ENCODE measurements at regions not wholly inside any gene's neighbourhood (a gene's known extent, or its start where the extent isn't known, plus 50 kb on each side); places are given as distances from the start of the nearest gene placed in this dataset.

DNA sequence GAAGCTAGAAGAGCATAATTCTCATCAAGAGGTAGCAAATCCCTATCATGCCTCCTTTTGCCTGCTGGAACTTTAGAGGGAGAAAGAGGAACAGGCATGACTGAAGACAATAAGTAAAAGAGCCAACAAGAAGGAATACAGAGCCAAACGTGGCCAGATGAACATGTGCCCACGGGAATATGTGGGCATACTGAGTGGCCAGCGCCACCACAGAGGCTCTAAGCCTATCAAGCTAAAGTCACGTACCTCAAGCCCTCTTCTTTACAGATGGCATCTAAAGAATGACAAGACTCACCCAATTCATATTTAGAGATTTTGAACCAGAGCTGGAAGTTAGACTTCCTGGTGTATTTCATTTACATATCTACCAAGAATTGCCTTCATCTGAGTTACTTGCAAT, 59.9 kb upstream of the ITGA4 start:
- Histone ChIP-seq H3K27me3 (ENCODE audit: control insufficient read depth, extremely low read depth, insufficient read depth, low read length) (no peaks in the 10 kb centered on the region), H3K9ac (ENCODE audit: control insufficient read depth, extremely low read depth, insufficient read depth, low read length) (no peak overlapping the region), H3K4me3 (ENCODE audit: control insufficient read depth in 2 of 3, extremely low read depth in 1 of 3, insufficient read depth in 2 of 3, low read depth in 1 of 3, low read length in 3 of 3) (no peak overlapping the region), H3K9me3 (ENCODE audit: control insufficient read depth, low read depth, low read length) (no peaks in the 10 kb centered on the region), H3K4me2 (ENCODE audit: control insufficient read depth, extremely low read depth, insufficient read depth, low read depth, low read length) (no peak overlapping the region), H3K4me1 (ENCODE audit: control insufficient read depth, extremely low read depth, insufficient read depth, low read length) (peaks cover 7% of the 10 kb centered on the region), H4K20me1 (ENCODE audit: control insufficient read depth, extremely low read depth, insufficient read depth, low read length) (no peaks in the 10 kb centered on the region), H2AFZ (ENCODE audit: control insufficient read depth, low read length) (no peak overlapping the region), H3K27ac (ENCODE audit: control insufficient read depth, insufficient read depth, low read length) (no peak overlapping the region), H3K9me1 (ENCODE audit: control insufficient read depth, extremely low read depth, insufficient read depth, low read length) (no peaks in the 10 kb centered on the region), H3K79me2 (ENCODE audit: control insufficient read depth, insufficient read depth, low read length) (no peaks in the 10 kb centered on the region), H3K36me3 (ENCODE audit: control insufficient read depth in 2 of 2, extremely low read depth in 1 of 2, insufficient read depth in 2 of 2, low read length in 2 of 2) (no peaks in the 10 kb centered on the region)
- dilution Hi-C loops (cut with MboI; ENCODE audit: extremely low pct_ligation_motif_present, low sequenced_read_pairs): no loop called here
- TF ChIP-seq, protein P1, sequence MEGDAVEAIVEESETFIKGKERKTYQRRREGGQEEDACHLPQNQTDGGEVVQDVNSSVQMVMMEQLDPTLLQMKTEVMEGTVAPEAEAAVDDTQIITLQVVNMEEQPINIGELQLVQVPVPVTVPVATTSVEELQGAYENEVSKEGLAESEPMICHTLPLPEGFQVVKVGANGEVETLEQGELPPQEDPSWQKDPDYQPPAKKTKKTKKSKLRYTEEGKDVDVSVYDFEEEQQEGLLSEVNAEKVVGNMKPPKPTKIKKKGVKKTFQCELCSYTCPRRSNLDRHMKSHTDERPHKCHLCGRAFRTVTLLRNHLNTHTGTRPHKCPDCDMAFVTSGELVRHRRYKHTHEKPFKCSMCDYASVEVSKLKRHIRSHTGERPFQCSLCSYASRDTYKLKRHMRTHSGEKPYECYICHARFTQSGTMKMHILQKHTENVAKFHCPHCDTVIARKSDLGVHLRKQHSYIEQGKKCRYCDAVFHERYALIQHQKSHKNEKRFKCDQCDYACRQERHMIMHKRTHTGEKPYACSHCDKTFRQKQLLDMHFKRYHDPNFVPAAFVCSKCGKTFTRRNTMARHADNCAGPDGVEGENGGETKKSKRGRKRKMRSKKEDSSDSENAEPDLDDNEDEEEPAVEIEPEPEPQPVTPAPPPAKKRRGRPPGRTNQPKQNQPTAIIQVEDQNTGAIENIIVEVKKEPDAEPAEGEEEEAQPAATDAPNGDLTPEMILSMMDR (optimal IDR thresholded peaks at IDR 0.05 in 1 of 3, IDR thresholded peaks at IDR 0.05 in 1 of 3, conservative IDR thresholded peaks at IDR 0.05 in 1 of 3; ENCODE audit: extremely low read depth in 1 of 3, insufficient read depth in 2 of 3, low read length in 3 of 3): no peak
- TF ChIP-seq EZH2 (IDR thresholded peaks at IDR 0.05; ENCODE audit: low read length): no peak
- no peak for DNase-seq (ENCODE audit: low read depth, low spot score)
- FAIRE-seq: no peak

DNA sequence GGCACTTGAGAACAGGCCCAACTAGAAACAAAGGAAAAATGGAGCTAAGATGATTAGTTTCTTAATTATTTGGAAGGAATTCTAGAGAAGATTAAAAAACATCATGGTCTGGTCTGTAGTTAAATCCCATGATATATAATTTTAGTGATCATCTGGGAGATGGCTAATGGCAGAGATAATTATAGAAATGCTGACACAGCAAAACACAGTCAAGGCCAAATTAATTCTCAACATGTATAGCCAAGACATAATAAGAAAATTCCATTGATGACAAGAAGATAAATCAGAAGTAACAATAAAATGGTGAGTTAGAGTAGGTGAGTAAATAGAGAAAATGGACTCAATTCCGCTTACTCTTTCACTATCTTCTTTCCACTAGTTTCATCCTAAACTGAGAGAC, 59.2 kb upstream of the ITGA4 start:
- no peak overlapping the region for H3K4me2 ChIP-seq (ENCODE audit: control insufficient read depth, extremely low read depth, insufficient read depth, low read depth, low read length)
- no peak overlapping the region for H3K9ac ChIP-seq (ENCODE audit: control insufficient read depth, extremely low read depth, insufficient read depth, low read length)
- H4K20me1 ChIP-seq (ENCODE audit: control insufficient read depth, extremely low read depth, insufficient read depth, low read length): no peaks in the 10 kb centered on the region
- peaks cover 7% of the 10 kb centered on the region for H3K4me1 ChIP-seq (ENCODE audit: control insufficient read depth, extremely low read depth, insufficient read depth, low read length)
- H3K36me3 ChIP-seq (ENCODE audit: control insufficient read depth in 2 of 2, extremely low read depth in 1 of 2, insufficient read depth in 2 of 2, low read length in 2 of 2): no peaks in the 10 kb centered on the region
- dilution Hi-C loops (cut with MboI; ENCODE audit: extremely low pct_ligation_motif_present, low sequenced_read_pairs): no loop called here
- H3K9me3 ChIP-seq (ENCODE audit: control insufficient read depth, low read depth, low read length): no peaks in the 10 kb centered on the region
- H2AFZ ChIP-seq (ENCODE audit: control insufficient read depth, low read length): no peak overlapping the region
- H3K27me3 ChIP-seq (ENCODE audit: control insufficient read depth, extremely low read depth, insufficient read depth, low read length): no peaks in the 10 kb centered on the region
- no peaks in the 10 kb centered on the region for H3K9me1 ChIP-seq (ENCODE audit: control insufficient read depth, extremely low read depth, insufficient read depth, low read length)
- H3K4me3 ChIP-seq (ENCODE audit: control insufficient read depth in 2 of 3, extremely low read depth in 1 of 3, insufficient read depth in 2 of 3, low read depth in 1 of 3, low read length in 3 of 3): no peak overlapping the region
- DNase-seq (ENCODE audit: low read depth, low spot score) (no peak), FAIRE-seq (no peak)
- H3K27ac ChIP-seq (ENCODE audit: control insufficient read depth, insufficient read depth, low read length): no peak overlapping the region
- TF ChIP-seq, protein P1 (optimal IDR thresholded peaks at IDR 0.05 in 1 of 3, IDR thresholded peaks at IDR 0.05 in 1 of 3, conservative IDR thresholded peaks at IDR 0.05 in 1 of 3; ENCODE audit: extremely low read depth in 1 of 3, insufficient read depth in 2 of 3, low read length in 3 of 3): no peak
- no peak for TF ChIP-seq EZH2 (IDR thresholded peaks at IDR 0.05; ENCODE audit: low read length)
- no peaks in the 10 kb centered on the region for H3K79me2 ChIP-seq (ENCODE audit: control insufficient read depth, insufficient read depth, low read length)
